Mesodermal cell (in vitro differentiated cells): ENCODE measurements at regions not wholly inside any gene's neighbourhood (a gene's known extent, or its start where the extent isn't known, plus 50 kb on each side); places are given as distances from the start of the nearest gene placed in this dataset.

Experiments used
- H3K27ac ChIP-seq: 2 replicates; pipeline ENCODE4 v1.7.0; 2013; ENCODE audit warnings: mild to moderate bottlenecking, low read depth, low read length, moderate library complexity; ENCODE audit not compliant: severe bottlenecking
- H3K36me3 ChIP-seq: 2 replicates; pipeline ENCODE4 v1.7.1; 2013; ENCODE audit warnings: mild to moderate bottlenecking, low read length, moderate library complexity; ENCODE audit not compliant: control insufficient read depth, insufficient read depth
- H3K4me1 ChIP-seq: one replicate; pipeline ENCODE4 v1.7.1; 2013; ENCODE audit warnings: mild to moderate bottlenecking, low read length; ENCODE audit not compliant: insufficient read depth, control insufficient read depth, poor library complexity, severe bottlenecking
- H3K4me3 ChIP-seq: 2 replicates; pipeline ENCODE4 v1.7.0; 2013; ENCODE audit warnings: low read length, control low read depth, mild to moderate bottlenecking; ENCODE audit not compliant: insufficient read depth, poor library complexity, severe bottlenecking; ENCODE audit errors: extremely low read depth
- H3K9me3 ChIP-seq: 2 replicates; pipeline ENCODE4 v1.7.1; 2013; ENCODE audit warnings: mild to moderate bottlenecking, low read length, moderate library complexity; ENCODE audit not compliant: control insufficient read depth
- WGBS, 2 experiments: methylation state at CpG; one replicate each; pipeline ENCODE4 v1.1.5; 2013; ENCODE audit warnings: missing lambda C conversion rate in 2 of 2; ENCODE audit not compliant: insufficient coverage in 2 of 2; 5-methylcytosine and 5-hydroxymethylcytosine counted together

- H3K4me3 ChIP-seq = no peak overlapping the region
These were observed 212.5 kb downstream of the TBX5 start for GRCh38 chr12:114193474-114193873.

GRCh38 chr12:114192549-114192948 is 213.4 kb downstream of the TBX5 start:
- WGBS, 2 experiments = 85 to 100% methylated on average over 2 to 3 of the region's 5 CpGs
- no peak overlapping the region for H3K4me3 ChIP-seq
- no peaks in the 10 kb centered on the region for H3K36me3 ChIP-seq
- H3K9me3 ChIP-seq = no peaks in the 10 kb centered on the region
- no peak overlapping the region for H3K27ac ChIP-seq
- H3K4me1 ChIP-seq = no peaks in the 10 kb centered on the region

More at GRCh38 chr12:114193474-114193873, 212.5 kb downstream of the TBX5 start:
- H3K4me1 ChIP-seq = no peaks in the 10 kb centered on the region
- no peaks in the 10 kb centered on the region for H3K36me3 ChIP-seq
- no peaks in the 10 kb centered on the region for H3K9me3 ChIP-seq
- WGBS, 2 experiments = 76 to 92% methylated on average over 2 to 3 of the region's 3 CpGs
- no peak overlapping the region for H3K27ac ChIP-seq

DNA sequence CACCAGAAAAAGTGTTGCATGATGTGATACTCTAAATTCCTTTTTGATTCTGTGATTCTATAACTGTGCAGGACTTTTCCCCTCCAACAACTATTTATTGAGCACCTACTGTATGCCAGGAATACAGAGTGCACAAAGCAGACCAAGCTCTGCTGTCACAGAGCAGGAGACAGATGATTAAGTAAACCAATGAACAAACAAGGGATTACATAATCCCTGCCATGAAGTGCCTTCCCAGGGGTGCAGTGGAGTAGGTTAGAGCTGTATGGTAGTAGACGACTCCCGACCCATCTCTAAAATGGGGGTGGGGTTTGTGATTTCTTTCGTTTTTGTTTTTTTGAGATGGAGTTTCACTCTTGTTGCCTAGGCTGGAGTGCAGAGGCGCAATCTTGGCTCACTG is 213.9 kb downstream of the TBX5 start:
- Histone ChIP-seq H3K36me3 (no peaks in the 10 kb centered on the region), H3K4me3 (no peak overlapping the region), H3K4me1 (no peaks in the 10 kb centered on the region), H3K9me3 (no peaks in the 10 kb centered on the region), H3K27ac (no peak overlapping the region)
- WGBS, 2 experiments = 83 to 89% methylated on average over 3 to 4 of the region's 4 CpGs

- Histone ChIP-seq H3K4me1 (no peaks in the 10 kb centered on the region), H3K9me3 (no peaks in the 10 kb centered on the region), H3K36me3 (no peaks in the 10 kb centered on the region), H3K27ac (no peak overlapping the region), H3K4me3 (no peak overlapping the region)
- 79 to 92% methylated on average over 2 to 5 of the region's 6 CpGs for WGBS, 2 experiments
These were observed 214.4 kb downstream of the TBX5 start for GRCh38 chr12:114191581-114191980.

GRCh38 chr12:114190971-114191370 is 215.0 kb downstream of the TBX5 start:
- H3K4me3 ChIP-seq = no peak overlapping the region
- no peaks in the 10 kb centered on the region for H3K4me1 ChIP-seq
- WGBS, 2 experiments = 83 to 96% methylated on average over 2 of the region's 2 CpGs
- no peak overlapping the region for H3K27ac ChIP-seq
- H3K36me3 ChIP-seq = no peaks in the 10 kb centered on the region
- no peaks in the 10 kb centered on the region for H3K9me3 ChIP-seq

DNA sequence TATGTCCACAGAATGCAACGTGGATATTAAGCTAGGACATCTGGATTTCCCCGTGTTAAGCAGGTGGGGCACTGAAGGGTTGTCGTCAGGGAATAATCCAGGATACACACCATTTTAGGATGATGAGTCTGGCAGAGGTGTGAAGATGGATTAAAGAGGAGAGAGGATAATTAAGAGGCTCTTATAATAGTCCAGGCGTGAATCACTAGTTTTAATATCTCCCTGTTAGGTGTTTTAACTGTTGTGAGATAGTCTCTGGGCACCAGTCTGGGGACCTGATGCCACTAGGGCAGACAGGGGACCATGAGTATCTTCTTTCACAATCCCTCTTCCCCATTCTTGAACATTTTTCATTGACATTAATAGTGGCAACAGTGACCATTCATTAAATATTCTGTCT is 216.7 kb downstream of the TBX5 start:
- no peak overlapping the region for H3K4me3 ChIP-seq
- no peaks in the 10 kb centered on the region for H3K4me1 ChIP-seq
- H3K9me3 ChIP-seq = no peaks in the 10 kb centered on the region
- H3K27ac ChIP-seq = no peak overlapping the region
- H3K36me3 ChIP-seq = no peaks in the 10 kb centered on the region
- WGBS, 2 experiments = 86 to 96% methylated on average over 3 of the region's 4 CpGs

- Histone ChIP-seq H3K9me3 (no peaks in the 10 kb centered on the region), H3K4me1 (no peaks in the 10 kb centered on the region), H3K27ac (no peak overlapping the region), H3K36me3 (no peaks in the 10 kb centered on the region), H3K4me3 (no peak overlapping the region)
- 14 to 30% methylated on average over 8 to 11 of the region's 17 CpGs for WGBS, 2 experiments
These were observed 219.5 kb downstream of the TBX5 start for GRCh38 chr12:114186241-114187002.

- Histone ChIP-seq H3K9me3 (no peaks in the 10 kb centered on the region), H3K4me3 (no peak overlapping the region), H3K27ac (no peak overlapping the region), H3K4me1 (no peaks in the 10 kb centered on the region), H3K36me3 (no peaks in the 10 kb centered on the region)
- WGBS, 2 experiments = 93 to 96% methylated on average over 2 to 5 of the region's 5 CpGs
These were observed 218.9 kb upstream of the RBM19 start for GRCh38 chr12:114185036-114185435.

DNA sequence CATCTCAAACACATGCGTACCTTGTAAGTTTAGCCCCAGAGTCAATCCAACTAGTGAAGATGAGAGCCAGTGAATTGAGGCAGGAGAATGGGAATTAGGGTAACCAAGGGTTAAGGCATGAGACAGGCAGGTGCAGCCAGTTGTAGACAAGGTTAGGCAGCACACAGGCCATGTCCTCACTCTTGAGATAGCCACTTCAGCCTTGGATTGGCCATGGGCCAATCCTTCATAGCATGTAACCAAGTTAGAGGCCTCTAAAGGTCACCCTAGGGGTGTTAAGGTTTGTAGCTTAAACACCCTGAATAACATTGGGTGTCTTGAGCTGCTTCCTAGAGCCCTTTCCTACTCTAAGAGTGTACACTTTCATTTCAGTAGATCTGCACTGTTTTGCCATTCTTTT is 208.2 kb upstream of the RBM19 start:
- Histone ChIP-seq H3K4me3 (no peak overlapping the region), H3K9me3 (no peaks in the 10 kb centered on the region), H3K4me1 (no peaks in the 10 kb centered on the region), H3K27ac (no peak overlapping the region), H3K36me3 (no peaks in the 10 kb centered on the region)
- WGBS, 2 experiments = 100% methylated on average over 1 of the region's 1 CpG; no CpG with 5 or more reads in 1 of the 2 experiments

DNA sequence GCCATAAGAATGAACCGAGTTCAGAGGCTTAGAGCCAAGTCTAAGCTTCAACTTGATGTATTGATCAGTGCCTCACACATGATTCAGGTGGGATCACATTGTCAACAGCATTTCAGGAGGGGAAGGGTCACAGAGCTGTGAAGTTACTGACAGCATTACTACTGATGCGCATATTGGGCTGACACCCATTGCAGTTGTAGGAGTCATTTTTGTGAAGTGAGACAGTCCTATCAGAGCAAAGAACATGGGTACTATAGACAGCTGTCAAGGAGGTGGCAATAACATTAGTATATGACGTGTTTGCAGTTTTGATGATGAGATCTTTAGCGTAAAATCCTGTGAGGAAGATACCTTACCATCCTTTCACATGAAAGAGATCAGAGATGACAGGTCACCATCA is 206.0 kb upstream of the RBM19 start:
- Histone ChIP-seq H3K4me1 (no peaks in the 10 kb centered on the region), H3K27ac (no peak overlapping the region), H3K36me3 (no peaks in the 10 kb centered on the region), H3K4me3 (no peak overlapping the region), H3K9me3 (no peaks in the 10 kb centered on the region)
- WGBS, 2 experiments = 85 to 91% methylated on average over 2 to 4 of the region's 4 CpGs

DNA sequence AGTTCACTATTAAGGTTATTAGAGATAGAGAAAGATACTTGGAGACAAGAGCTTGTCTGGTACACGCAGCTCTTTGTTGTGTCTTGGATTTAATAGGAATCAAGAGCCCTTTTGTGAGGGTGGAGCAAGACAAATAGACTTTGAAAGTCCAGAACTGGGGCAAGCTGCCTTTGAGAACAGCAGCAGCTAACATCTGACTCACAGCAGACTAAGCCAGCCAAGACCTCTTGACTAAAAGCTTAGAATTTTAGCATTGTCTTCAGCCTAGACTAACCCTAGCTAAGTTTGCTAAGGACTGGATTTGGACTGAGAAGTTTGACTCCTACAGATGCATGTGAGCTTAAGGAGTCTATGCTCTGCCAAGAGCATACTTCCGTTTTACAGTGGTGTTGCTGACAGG is 201.9 kb upstream of the RBM19 start:
- WGBS, 2 experiments = 92 to 93% methylated on average over 1 to 2 of the region's 2 CpGs
- H3K27ac ChIP-seq = no peak overlapping the region
- H3K4me1 ChIP-seq = peaks cover 12% of the 10 kb centered on the region
- H3K36me3 ChIP-seq = no peaks in the 10 kb centered on the region
- no peaks in the 10 kb centered on the region for H3K9me3 ChIP-seq
- H3K4me3 ChIP-seq = no peak overlapping the region
